ENCODE measurements at regions not wholly inside any gene's neighbourhood (a gene's known extent, or its start where the extent isn't known, plus 50 kb on each side); places are given as distances from the start of the nearest gene placed in this dataset.

- ChIA-PET CTCF (interaction anchor here (0.6 kb wide), 1 partner anchor 17 kb away, joined by 3 read pairs; no protein-coding TSS in a partner anchor), POLR2A (no interaction called here)
- no peaks in the 10 kb centered on the region for H3K36me3 Mint-ChIP-seq
- H3K27ac Mint-ChIP-seq, result no peak overlapping the region
- peaks cover 5% of the 10 kb centered on the region; the same call in 1 of the 2 replicates for H3K27me3 Mint-ChIP-seq (ENCODE audit: low read depth)
- DNase-seq (ENCODE audit: low spot score) (no peak), ATAC-seq (no peak)
- H3K4me3 Mint-ChIP-seq, result no peak overlapping the region
- no peaks in the 10 kb centered on the region for H3K4me1 Mint-ChIP-seq
- H3K9me3 Mint-ChIP-seq, result no peaks in the 10 kb centered on the region; the same call in 1 of the 2 replicates
- TF ChIP-seq, protein P1, sequence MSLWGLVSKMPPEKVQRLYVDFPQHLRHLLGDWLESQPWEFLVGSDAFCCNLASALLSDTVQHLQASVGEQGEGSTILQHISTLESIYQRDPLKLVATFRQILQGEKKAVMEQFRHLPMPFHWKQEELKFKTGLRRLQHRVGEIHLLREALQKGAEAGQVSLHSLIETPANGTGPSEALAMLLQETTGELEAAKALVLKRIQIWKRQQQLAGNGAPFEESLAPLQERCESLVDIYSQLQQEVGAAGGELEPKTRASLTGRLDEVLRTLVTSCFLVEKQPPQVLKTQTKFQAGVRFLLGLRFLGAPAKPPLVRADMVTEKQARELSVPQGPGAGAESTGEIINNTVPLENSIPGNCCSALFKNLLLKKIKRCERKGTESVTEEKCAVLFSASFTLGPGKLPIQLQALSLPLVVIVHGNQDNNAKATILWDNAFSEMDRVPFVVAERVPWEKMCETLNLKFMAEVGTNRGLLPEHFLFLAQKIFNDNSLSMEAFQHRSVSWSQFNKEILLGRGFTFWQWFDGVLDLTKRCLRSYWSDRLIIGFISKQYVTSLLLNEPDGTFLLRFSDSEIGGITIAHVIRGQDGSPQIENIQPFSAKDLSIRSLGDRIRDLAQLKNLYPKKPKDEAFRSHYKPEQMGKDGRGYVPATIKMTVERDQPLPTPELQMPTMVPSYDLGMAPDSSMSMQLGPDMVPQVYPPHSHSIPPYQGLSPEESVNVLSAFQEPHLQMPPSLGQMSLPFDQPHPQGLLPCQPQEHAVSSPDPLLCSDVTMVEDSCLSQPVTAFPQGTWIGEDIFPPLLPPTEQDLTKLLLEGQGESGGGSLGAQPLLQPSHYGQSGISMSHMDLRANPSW (CRISPR knock-in tag; conservative IDR thresholded peaks at IDR 0.05; ENCODE audit: low read depth), result no peak
- TF ChIP-seq CBFB (CRISPR knock-in tag; IDR thresholded peaks at IDR 0.05; ENCODE audit: low read depth) (no peak), ELF4 (CRISPR knock-in tag; IDR thresholded peaks at IDR 0.05; ENCODE audit: low read depth) (no peak), ZNF121 (CRISPR knock-in tag; IDR thresholded peaks at IDR 0.05) (no peak), ATF6 (CRISPR knock-in tag; IDR thresholded peaks at IDR 0.05) (no peak), RORB (CRISPR knock-in tag; IDR thresholded peaks at IDR 0.05) (no peak), CDX4 (CRISPR knock-in tag; IDR thresholded peaks at IDR 0.05; ENCODE audit: borderline replicate concordance) (no peak), ZNF281 (CRISPR knock-in tag; IDR thresholded peaks at IDR 0.05) (no peak), NFE2L1 (CRISPR knock-in tag; IDR thresholded peaks at IDR 0.05) (no peak), E2F1 (CRISPR knock-in tag; IDR thresholded peaks at IDR 0.05) (no peak), ATF1 (CRISPR knock-in tag; IDR thresholded peaks at IDR 0.05) (no peak), ZNF396 (CRISPR knock-in tag; IDR thresholded peaks at IDR 0.05; ENCODE audit: borderline replicate concordance) (no peak), CREM (CRISPR knock-in tag; IDR thresholded peaks at IDR 0.05) (no peak)
- TF ChIP-seq, protein P2, sequence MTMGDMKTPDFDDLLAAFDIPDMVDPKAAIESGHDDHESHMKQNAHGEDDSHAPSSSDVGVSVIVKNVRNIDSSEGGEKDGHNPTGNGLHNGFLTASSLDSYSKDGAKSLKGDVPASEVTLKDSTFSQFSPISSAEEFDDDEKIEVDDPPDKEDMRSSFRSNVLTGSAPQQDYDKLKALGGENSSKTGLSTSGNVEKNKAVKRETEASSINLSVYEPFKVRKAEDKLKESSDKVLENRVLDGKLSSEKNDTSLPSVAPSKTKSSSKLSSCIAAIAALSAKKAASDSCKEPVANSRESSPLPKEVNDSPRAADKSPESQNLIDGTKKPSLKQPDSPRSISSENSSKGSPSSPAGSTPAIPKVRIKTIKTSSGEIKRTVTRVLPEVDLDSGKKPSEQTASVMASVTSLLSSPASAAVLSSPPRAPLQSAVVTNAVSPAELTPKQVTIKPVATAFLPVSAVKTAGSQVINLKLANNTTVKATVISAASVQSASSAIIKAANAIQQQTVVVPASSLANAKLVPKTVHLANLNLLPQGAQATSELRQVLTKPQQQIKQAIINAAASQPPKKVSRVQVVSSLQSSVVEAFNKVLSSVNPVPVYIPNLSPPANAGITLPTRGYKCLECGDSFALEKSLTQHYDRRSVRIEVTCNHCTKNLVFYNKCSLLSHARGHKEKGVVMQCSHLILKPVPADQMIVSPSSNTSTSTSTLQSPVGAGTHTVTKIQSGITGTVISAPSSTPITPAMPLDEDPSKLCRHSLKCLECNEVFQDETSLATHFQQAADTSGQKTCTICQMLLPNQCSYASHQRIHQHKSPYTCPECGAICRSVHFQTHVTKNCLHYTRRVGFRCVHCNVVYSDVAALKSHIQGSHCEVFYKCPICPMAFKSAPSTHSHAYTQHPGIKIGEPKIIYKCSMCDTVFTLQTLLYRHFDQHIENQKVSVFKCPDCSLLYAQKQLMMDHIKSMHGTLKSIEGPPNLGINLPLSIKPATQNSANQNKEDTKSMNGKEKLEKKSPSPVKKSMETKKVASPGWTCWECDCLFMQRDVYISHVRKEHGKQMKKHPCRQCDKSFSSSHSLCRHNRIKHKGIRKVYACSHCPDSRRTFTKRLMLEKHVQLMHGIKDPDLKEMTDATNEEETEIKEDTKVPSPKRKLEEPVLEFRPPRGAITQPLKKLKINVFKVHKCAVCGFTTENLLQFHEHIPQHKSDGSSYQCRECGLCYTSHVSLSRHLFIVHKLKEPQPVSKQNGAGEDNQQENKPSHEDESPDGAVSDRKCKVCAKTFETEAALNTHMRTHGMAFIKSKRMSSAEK (CRISPR knock-in tag; IDR thresholded peaks at IDR 0.05; ENCODE audit: borderline replicate concordance), result no peak
- TF ChIP-seq, protein P3, sequence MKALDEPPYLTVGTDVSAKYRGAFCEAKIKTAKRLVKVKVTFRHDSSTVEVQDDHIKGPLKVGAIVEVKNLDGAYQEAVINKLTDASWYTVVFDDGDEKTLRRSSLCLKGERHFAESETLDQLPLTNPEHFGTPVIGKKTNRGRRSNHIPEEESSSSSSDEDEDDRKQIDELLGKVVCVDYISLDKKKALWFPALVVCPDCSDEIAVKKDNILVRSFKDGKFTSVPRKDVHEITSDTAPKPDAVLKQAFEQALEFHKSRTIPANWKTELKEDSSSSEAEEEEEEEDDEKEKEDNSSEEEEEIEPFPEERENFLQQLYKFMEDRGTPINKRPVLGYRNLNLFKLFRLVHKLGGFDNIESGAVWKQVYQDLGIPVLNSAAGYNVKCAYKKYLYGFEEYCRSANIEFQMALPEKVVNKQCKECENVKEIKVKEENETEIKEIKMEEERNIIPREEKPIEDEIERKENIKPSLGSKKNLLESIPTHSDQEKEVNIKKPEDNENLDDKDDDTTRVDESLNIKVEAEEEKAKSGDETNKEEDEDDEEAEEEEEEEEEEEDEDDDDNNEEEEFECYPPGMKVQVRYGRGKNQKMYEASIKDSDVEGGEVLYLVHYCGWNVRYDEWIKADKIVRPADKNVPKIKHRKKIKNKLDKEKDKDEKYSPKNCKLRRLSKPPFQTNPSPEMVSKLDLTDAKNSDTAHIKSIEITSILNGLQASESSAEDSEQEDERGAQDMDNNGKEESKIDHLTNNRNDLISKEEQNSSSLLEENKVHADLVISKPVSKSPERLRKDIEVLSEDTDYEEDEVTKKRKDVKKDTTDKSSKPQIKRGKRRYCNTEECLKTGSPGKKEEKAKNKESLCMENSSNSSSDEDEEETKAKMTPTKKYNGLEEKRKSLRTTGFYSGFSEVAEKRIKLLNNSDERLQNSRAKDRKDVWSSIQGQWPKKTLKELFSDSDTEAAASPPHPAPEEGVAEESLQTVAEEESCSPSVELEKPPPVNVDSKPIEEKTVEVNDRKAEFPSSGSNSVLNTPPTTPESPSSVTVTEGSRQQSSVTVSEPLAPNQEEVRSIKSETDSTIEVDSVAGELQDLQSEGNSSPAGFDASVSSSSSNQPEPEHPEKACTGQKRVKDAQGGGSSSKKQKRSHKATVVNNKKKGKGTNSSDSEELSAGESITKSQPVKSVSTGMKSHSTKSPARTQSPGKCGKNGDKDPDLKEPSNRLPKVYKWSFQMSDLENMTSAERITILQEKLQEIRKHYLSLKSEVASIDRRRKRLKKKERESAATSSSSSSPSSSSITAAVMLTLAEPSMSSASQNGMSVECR (CRISPR knock-in tag; IDR thresholded peaks at IDR 0.05; ENCODE audit: borderline replicate concordance), result no peak
- TF ChIP-seq, protein P4, sequence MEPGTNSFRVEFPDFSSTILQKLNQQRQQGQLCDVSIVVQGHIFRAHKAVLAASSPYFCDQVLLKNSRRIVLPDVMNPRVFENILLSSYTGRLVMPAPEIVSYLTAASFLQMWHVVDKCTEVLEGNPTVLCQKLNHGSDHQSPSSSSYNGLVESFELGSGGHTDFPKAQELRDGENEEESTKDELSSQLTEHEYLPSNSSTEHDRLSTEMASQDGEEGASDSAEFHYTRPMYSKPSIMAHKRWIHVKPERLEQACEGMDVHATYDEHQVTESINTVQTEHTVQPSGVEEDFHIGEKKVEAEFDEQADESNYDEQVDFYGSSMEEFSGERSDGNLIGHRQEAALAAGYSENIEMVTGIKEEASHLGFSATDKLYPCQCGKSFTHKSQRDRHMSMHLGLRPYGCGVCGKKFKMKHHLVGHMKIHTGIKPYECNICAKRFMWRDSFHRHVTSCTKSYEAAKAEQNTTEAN (CRISPR knock-in tag; IDR thresholded peaks at IDR 0.05), result no peak
- TF ChIP-seq, protein P5, sequence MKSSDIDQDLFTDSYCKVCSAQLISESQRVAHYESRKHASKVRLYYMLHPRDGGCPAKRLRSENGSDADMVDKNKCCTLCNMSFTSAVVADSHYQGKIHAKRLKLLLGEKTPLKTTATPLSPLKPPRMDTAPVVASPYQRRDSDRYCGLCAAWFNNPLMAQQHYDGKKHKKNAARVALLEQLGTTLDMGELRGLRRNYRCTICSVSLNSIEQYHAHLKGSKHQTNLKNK (CRISPR knock-in tag; IDR thresholded peaks at IDR 0.05), result no peak
Observed at GRCh38 chr1:50295566-50295965, 127.7 kb downstream of the DMRTA2 start.

Data from WTC11 (cell line).